Neural crest cell (in vitro differentiated cells): ENCODE measurements at regions not wholly inside any gene's neighbourhood (a gene's known extent, or its start where the extent isn't known, plus 50 kb on each side); places are given as distances from the start of the nearest gene placed in this dataset.
"Not testable (repeated sequence)": the region's sequence is repeated elsewhere in the genome, so short reads cannot be mapped to it uniquely, and the experiment has no call there.

Source experiments
- DNase-seq: peaks from one replicate; pipeline ENCODE4 v3.0.0; 2021; ENCODE audit warnings: low read depth, mixed read lengths, low spot score
- H3K27ac Mint-ChIP-seq: one replicate; pipeline ENCODE4 v1.8.0; 2021; ENCODE audit warnings: mild to moderate bottlenecking, mixed read lengths; ENCODE audit not compliant: unreplicated experiment
- H3K27me3 Mint-ChIP-seq: 2 replicates; pipeline ENCODE4 v1.8.0; 2021; ENCODE audit warnings: low read depth, mild to moderate bottlenecking, mixed read lengths
- H3K36me3 Mint-ChIP-seq: 2 replicates; pipeline ENCODE4 v1.8.0; 2021; ENCODE audit warnings: low read depth, mild to moderate bottlenecking, mixed read lengths
- H3K4me1 Mint-ChIP-seq: 2 replicates; pipeline ENCODE4 v1.8.0; 2021; ENCODE audit warnings: mixed read lengths
- H3K4me3 Mint-ChIP-seq: one replicate; pipeline ENCODE4 v1.8.0; 2021; ENCODE audit warnings: mild to moderate bottlenecking, mixed read lengths
- H3K9me3 Mint-ChIP-seq: 2 replicates; pipeline ENCODE4 v1.8.0; 2021; ENCODE audit warnings: mixed read lengths
- TF ChIP-seq, protein P1 (sequence below): fragments of 200-600 bp; sonication (generic); conservative IDR thresholded peaks from 2 replicates; pipeline ENCODE4 v1.5.0; 2021; ENCODE audit warnings: antibody characterized with exemption, mild to moderate bottlenecking

DNA sequence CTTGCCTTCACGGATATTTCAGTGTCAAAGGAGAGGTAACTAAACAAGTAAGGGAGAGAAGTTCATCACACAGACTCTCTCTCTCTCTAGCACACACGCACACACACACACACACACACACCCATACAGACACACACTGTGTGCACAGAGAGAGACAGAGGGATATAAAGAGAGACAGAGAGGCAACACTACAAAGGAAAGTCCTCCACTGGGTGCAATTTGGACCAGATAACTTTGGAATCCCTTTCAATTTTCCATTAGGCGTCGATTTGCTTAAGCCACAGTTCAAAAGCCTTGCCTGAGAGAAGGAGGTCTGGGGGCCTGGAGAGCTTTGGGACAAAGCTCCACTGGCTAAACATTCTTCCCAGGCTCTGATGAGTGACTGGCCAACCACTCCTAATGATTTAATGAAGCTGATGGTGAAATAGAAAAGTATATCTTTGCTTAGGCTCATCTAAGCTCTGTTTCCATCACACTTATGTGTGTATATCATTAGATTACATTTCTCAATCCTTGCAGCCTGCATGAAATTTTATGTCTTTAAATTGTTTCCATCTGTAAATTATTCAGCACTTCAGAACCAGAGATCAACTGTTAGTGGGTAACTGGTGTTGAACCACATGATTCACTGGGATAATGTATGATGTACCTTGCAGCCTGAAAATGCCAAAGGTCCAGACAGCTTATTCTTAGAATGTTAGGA, 180.8 kb downstream of the MAGEB17 start:
- TF ChIP-seq, protein P1, sequence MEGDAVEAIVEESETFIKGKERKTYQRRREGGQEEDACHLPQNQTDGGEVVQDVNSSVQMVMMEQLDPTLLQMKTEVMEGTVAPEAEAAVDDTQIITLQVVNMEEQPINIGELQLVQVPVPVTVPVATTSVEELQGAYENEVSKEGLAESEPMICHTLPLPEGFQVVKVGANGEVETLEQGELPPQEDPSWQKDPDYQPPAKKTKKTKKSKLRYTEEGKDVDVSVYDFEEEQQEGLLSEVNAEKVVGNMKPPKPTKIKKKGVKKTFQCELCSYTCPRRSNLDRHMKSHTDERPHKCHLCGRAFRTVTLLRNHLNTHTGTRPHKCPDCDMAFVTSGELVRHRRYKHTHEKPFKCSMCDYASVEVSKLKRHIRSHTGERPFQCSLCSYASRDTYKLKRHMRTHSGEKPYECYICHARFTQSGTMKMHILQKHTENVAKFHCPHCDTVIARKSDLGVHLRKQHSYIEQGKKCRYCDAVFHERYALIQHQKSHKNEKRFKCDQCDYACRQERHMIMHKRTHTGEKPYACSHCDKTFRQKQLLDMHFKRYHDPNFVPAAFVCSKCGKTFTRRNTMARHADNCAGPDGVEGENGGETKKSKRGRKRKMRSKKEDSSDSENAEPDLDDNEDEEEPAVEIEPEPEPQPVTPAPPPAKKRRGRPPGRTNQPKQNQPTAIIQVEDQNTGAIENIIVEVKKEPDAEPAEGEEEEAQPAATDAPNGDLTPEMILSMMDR: no peak
- H3K4me1 Mint-ChIP-seq: no peaks in the 10 kb centered on the region

DNA sequence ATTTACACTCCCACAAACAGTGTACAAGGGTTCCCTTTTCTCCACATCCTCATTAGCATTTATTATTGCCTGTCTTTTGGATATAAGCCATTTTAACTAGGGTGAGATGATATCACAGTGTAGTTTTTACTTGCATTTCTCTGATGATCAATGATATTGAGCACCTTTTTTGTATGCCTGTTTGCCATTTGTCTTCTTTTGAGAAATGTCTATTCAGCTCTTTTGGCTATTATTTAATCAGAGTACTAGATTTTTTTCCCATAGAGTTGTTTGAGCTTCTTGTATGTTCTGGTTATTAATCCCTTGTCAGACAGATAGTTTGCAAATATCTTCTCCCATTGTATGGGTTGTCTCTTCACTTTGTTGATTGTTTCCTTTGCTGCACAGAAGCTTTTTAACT, 190.6 kb downstream of the MAGEB17 start:
- Mint-ChIP-seq H3K4me3 (no peak overlapping the region), H3K27me3 (no peaks in the 10 kb centered on the region), H3K36me3 (peaks cover 2% of the 10 kb centered on the region), H3K9me3 (peaks cover 10% of the 10 kb centered on the region), H3K27ac (no peak overlapping the region), H3K4me1 (no peaks in the 10 kb centered on the region)
- TF ChIP-seq, protein P1: no peak
- DNase-seq: no peak

More for the DNA sequence above, 180.8 kb downstream of the MAGEB17 start:
- Mint-ChIP-seq H3K27ac (peak overlapping the region; percentile 9), H3K36me3 (no peaks in the 10 kb centered on the region), H3K27me3 (no peaks in the 10 kb centered on the region), H3K4me3 (no peak overlapping the region), H3K9me3 (peaks cover 3% of the 10 kb centered on the region)
- no peak for DNase-seq

DNA sequence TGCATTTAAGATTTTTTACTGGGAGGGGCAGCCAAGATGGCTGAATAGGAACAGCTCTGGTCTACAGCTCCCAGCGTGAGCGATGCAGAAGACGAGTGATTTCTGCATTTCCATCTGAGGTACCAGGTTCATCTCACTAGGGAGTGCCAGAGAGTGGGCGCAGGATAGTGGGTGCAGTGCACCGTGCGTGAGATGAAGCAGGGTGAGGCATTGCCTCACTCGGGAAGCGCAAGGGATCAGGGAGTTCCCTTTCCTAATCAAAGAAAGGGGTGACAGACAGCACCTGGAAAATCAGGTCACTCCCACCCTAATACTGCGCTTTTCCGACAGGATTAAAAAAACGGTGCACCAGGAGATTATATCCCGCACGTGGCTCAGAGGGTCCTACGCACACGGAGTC, 192.8 kb downstream of the MAGEB17 start:
- not testable (repeated sequence) for H3K4me1 Mint-ChIP-seq, H3K36me3 Mint-ChIP-seq, H3K27me3 Mint-ChIP-seq, DNase-seq, H3K4me3 Mint-ChIP-seq, H3K27ac Mint-ChIP-seq
- H3K9me3 Mint-ChIP-seq: peaks cover 10% of the 10 kb centered on the region

GRCh38 chrX:16368696-16369095, 201.4 kb downstream of the MAGEB17 start:
- no peak for DNase-seq
- Mint-ChIP-seq H3K36me3 (no peaks in the 10 kb centered on the region), H3K4me1 (no peaks in the 10 kb centered on the region), H3K4me3 (no peak overlapping the region), H3K27ac (no peak overlapping the region), H3K9me3 (no peaks in the 10 kb centered on the region), H3K27me3 (no peaks in the 10 kb centered on the region)
- TF ChIP-seq, protein P1: no peak

- Mint-ChIP-seq H3K27me3 (no peaks in the 10 kb centered on the region), H3K36me3 (peaks cover 3% of the 10 kb centered on the region), H3K9me3 (peaks cover 6% of the 10 kb centered on the region), H3K27ac (no peak overlapping the region), H3K4me3 (no peak overlapping the region), H3K4me1 (no peaks in the 10 kb centered on the region)
- no peak for DNase-seq
- TF ChIP-seq, protein P1: no peak
These were observed 208.8 kb downstream of the MAGEB17 start for GRCh38 chrX:16376056-16376455.

GRCh38 chrX:16386126-16386525, 218.8 kb downstream of the MAGEB17 start:
- peaks cover 7% of the 10 kb centered on the region for H3K9me3 Mint-ChIP-seq
- peaks cover 4% of the 10 kb centered on the region for H3K36me3 Mint-ChIP-seq
- no peak overlapping the region for H3K4me3 Mint-ChIP-seq
- no peak for DNase-seq
- no peaks in the 10 kb centered on the region for H3K4me1 Mint-ChIP-seq
- H3K27ac Mint-ChIP-seq: no peak overlapping the region
- TF ChIP-seq, protein P1: no peak
- H3K27me3 Mint-ChIP-seq: no peaks in the 10 kb centered on the region
